Hypothalamus (tissue), 51 donors: ENCODE measurements at regions not wholly inside any gene's neighbourhood (a gene's known extent, or its start where the extent isn't known, plus 50 kb on each side); places are given as distances from the start of the nearest gene placed in this dataset.

ENCODE experiments used
- DNase-seq, 51 donors: peaks; one replicate each; lab custom pipeline; 2025; lab: John Stamatoyannopoulos, UW

GRCh38 chr2:222146488-222146887 lies 152.3 kb downstream of the PAX3 start:
- DNase-seq = no peak

- no peak for DNase-seq
Measured at GRCh38 chr2:222142027-222142426, 156.8 kb downstream of the PAX3 start.

GRCh38 chr2:222136106-222136630 lies 162.6 kb downstream of the PAX3 start:
- no peak for DNase-seq

GRCh38 chr2:222134654-222135053 lies 164.1 kb downstream of the PAX3 start:
- no peak for DNase-seq

GRCh38 chr2:222133897-222134296 lies 164.9 kb downstream of the PAX3 start:
- DNase-seq = no peak

- DNase-seq = no peak
Measured at GRCh38 chr2:222130855-222131254, 167.9 kb downstream of the PAX3 start.

- no peak for DNase-seq
Measured at GRCh38 chr2:222127660-222128059, 171.1 kb downstream of the PAX3 start.

GRCh38 chr2:222120933-222121332 lies 177.9 kb downstream of the PAX3 start:
- no peak for DNase-seq

GRCh38 chr2:222115296-222115695 lies 183.5 kb downstream of the PAX3 start:
- no peak for DNase-seq

- DNase-seq = no peak
Measured at GRCh38 chr2:222108957-222109585, 189.7 kb downstream of the PAX3 start.

GRCh38 chr2:222108497-222108896 lies 190.3 kb downstream of the PAX3 start:
- DNase-seq = no peak

GRCh38 chr2:222105046-222105445 lies 193.8 kb downstream of the PAX3 start:
- DNase-seq = no peak

GRCh38 chr2:222102575-222103349 lies 196.0 kb downstream of the PAX3 start:
- no peak for DNase-seq

GRCh38 chr2:222100704-222101699 lies 197.8 kb downstream of the PAX3 start:
- DNase-seq = no peak

GRCh38 chr2:222088561-222088960 lies 210.2 kb downstream of the PAX3 start:
- DNase-seq = no peak

GRCh38 chr2:222087998-222088397 lies 210.8 kb downstream of the PAX3 start:
- no peak for DNase-seq

GRCh38 chr2:222082201-222082600 lies 216.6 kb downstream of the PAX3 start:
- DNase-seq = no peak

GRCh38 chr2:222080141-222080540 lies 218.7 kb downstream of the PAX3 start:
- no peak for DNase-seq

GRCh38 chr2:222076973-222077690 lies 221.7 kb downstream of the PAX3 start:
- DNase-seq = no peak

GRCh38 chr2:222074674-222075073 lies 224.1 kb downstream of the PAX3 start:
- DNase-seq = no peak
